Tibial nerve (tissue), 4 donors: ENCODE measurements at regions not wholly inside any gene's neighbourhood (a gene's known extent, or its start where the extent isn't known, plus 50 kb on each side); places are given as distances from the start of the nearest gene placed in this dataset.
"Not testable (repeated sequence)": the region's sequence is repeated elsewhere in the genome, so short reads cannot be mapped to it uniquely, and the experiment has no call there.

ENCODE experiments used
- DNase-seq, 2 donors: peaks; one replicate each; pipeline ENCODE4 v3.0.0-alpha.2; 2019; ENCODE audit warnings: low spot score in 2 of 2
- H3K27ac ChIP-seq, 4 donors: fragments of 200-600 bp; sonication (generic) in 3 of 4; one replicate each; pipeline ENCODE4 v1.5.1; 2017 to 2019; ENCODE audit warnings: mild to moderate bottlenecking in 1 of 4
- H3K27me3 ChIP-seq, 2 donors: fragments of 200-600 bp; sonication (generic) in 1 of 2; one replicate each; pipeline versions ENCODE4 v1.5.1 to v1.6.0; 2017 to 2019
- H3K36me3 ChIP-seq, 3 donors: fragments of 200-600 bp; sonication (generic); one replicate each; pipeline ENCODE4 v1.5.1; 2018 to 2019
- H3K4me1 ChIP-seq, 4 donors: fragments of 200-600 bp; sonication (generic) in 3 of 4; one replicate each; pipeline ENCODE4 v1.5.1; 2017 to 2019
- H3K4me3 ChIP-seq, 4 donors: fragments of 200-600 bp; sonication (generic) in 3 of 4; one replicate each; pipeline ENCODE4 v1.5.1; 2017 to 2019; ENCODE audit warnings: mild to moderate bottlenecking in 1 of 4, moderate library complexity in 1 of 4
- H3K9me3 ChIP-seq, 4 donors: fragments of 200-600 bp; sonication (generic) in 3 of 4; one replicate each; pipeline ENCODE4 v1.5.1; 2017 to 2019
- CTCF ChIP-seq, 5 experiments: fragments of 200-600 bp in 3 of 5; fragments of 450-650 bp in 2 of 5; sonication (generic) in 3 of 5; IDR thresholded peaks; one replicate each; pipeline ENCODE4 v1.5.1; 2016 to 2019; ENCODE audit warnings: antibody characterized with exemption in 5 of 5, mild to moderate bottlenecking in 3 of 5, moderate library complexity in 2 of 5
- EP300 ChIP-seq, 2 donors: sonication (generic); formaldehyde crosslinking; IDR thresholded peaks; one replicate each; pipeline ENCODE4 v1.6.1; 2017; ENCODE audit warnings: antibody characterized with exemption in 2 of 2, mild to moderate bottlenecking in 1 of 2
- POLR2A ChIP-seq, 2 donors: fragments of 450-650 bp; IDR thresholded peaks; one replicate each; pipeline ENCODE4 v1.6.1; 2017; ENCODE audit warnings: antibody characterized with exemption in 2 of 2, mild to moderate bottlenecking in 2 of 2, moderate library complexity in 2 of 2
- WGBS, 2 donors: methylation state at CpG; one replicate each; pipeline ENCODE4 v1.1.5; 2018; 5-methylcytosine and 5-hydroxymethylcytosine counted together

GRCh38 chr12:131408484-131408883 lies 302.4 kb upstream of the SFSWAP start:
- no peaks in the 10 kb centered on the region for H3K9me3 ChIP-seq
- H3K4me1 ChIP-seq = no peaks in the 10 kb centered on the region
- H3K27ac ChIP-seq = no peak overlapping the region
- no peaks in the 10 kb centered on the region for H3K27me3 ChIP-seq
- TF ChIP-seq POLR2A (IDR thresholded peaks at IDR 0.05) = no peak
- no peak for TF ChIP-seq EP300 (IDR thresholded peaks at IDR 0.05)
- no peak for TF ChIP-seq CTCF (IDR thresholded peaks at IDR 0.05)
- H3K36me3 ChIP-seq = no peaks in the 10 kb centered on the region
- no peak overlapping the region for H3K4me3 ChIP-seq
- WGBS, 2 donors = 69 to 83% methylated on average over 4 to 5 of the region's 5 CpGs
- no peak for DNase-seq

- no peak overlapping the region for H3K4me3 ChIP-seq
- TF ChIP-seq CTCF (IDR thresholded peaks at IDR 0.05) = no peak
- TF ChIP-seq POLR2A (IDR thresholded peaks at IDR 0.05) = no peak
- TF ChIP-seq EP300 (IDR thresholded peaks at IDR 0.05) = no peak
- no peak overlapping the region for H3K27ac ChIP-seq
- no peaks in the 10 kb centered on the region for H3K27me3 ChIP-seq
- WGBS, 2 donors = 42 to 52% methylated on average over 1 of the region's 1 CpG
- no peaks in the 10 kb centered on the region for H3K36me3 ChIP-seq
- H3K4me1 ChIP-seq = no peaks in the 10 kb centered on the region
- no peaks in the 10 kb centered on the region for H3K9me3 ChIP-seq
- peak in 1 of 2 donors; percentile 7 for DNase-seq
Observed at GRCh38 chr12:131409211-131409610, 301.7 kb upstream of the SFSWAP start.

DNA sequence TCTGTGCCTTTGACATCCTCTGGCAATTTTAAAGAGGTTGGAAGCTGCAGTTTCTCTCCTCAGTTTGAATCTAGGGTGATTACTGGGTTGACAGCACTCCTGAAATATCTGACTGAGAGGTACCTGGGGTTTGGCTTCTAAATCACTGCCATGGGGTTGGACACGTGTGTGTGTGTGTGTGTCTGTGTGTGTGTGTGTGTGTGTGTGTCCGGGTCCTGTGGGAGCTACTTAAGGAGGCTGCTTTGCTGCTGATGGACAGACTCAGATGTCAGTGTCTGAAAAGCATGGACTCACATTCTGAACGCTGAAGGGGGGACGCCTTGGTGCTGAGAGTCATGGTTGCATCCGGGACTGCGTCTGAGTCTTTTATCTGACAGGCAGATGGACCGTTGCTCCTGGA lies 299.1 kb upstream of the SFSWAP start:
- DNase-seq, H3K27me3 ChIP-seq, H3K27ac ChIP-seq, H3K36me3 ChIP-seq, H3K9me3 ChIP-seq, H3K4me3 ChIP-seq, H3K4me1 ChIP-seq: not testable (repeated sequence)
- WGBS, 2 donors = 60 to 73% methylated on average over 6 to 7 of the region's 7 CpGs

GRCh38 chr12:131413006-131413405 lies 297.9 kb upstream of the SFSWAP start:
- TF ChIP-seq POLR2A (IDR thresholded peaks at IDR 0.05) (no peak), EP300 (IDR thresholded peaks at IDR 0.05) (no peak), CTCF (IDR thresholded peaks at IDR 0.05) (no peak)
- H3K4me3 ChIP-seq = no peak overlapping the region
- H3K9me3 ChIP-seq = no peaks in the 10 kb centered on the region
- H3K27me3 ChIP-seq = no peaks in the 10 kb centered on the region
- 77 to 83% methylated on average over 7 to 8 of the region's 8 CpGs for WGBS, 2 donors
- H3K36me3 ChIP-seq = no peaks in the 10 kb centered on the region
- no peak for DNase-seq
- H3K27ac ChIP-seq = no peak overlapping the region
- H3K4me1 ChIP-seq = no peaks in the 10 kb centered on the region

GRCh38 chr12:131413471-131413870 lies 297.4 kb upstream of the SFSWAP start:
- H3K4me1 ChIP-seq = no peaks in the 10 kb centered on the region
- WGBS, 2 donors = 83% methylated on average over 1 to 9 of the region's 12 CpGs
- no peak for TF ChIP-seq EP300 (IDR thresholded peaks at IDR 0.05)
- TF ChIP-seq CTCF (IDR thresholded peaks at IDR 0.05) = no peak
- no peak for TF ChIP-seq POLR2A (IDR thresholded peaks at IDR 0.05)

GRCh38 chr12:131414155-131414922 lies 296.6 kb upstream of the SFSWAP start:
- not testable (repeated sequence) for H3K27me3 ChIP-seq, H3K27ac ChIP-seq, H3K4me3 ChIP-seq, H3K36me3 ChIP-seq, H3K9me3 ChIP-seq, H3K4me1 ChIP-seq, DNase-seq
- 94% methylated on average over 4 of the region's 20 CpGs; no CpG with 5 or more reads in 1 of the 2 donors for WGBS, 2 donors

More at GRCh38 chr12:131413471-131413870, 297.4 kb upstream of the SFSWAP start:
- no peak overlapping the region for H3K27ac ChIP-seq
- no peaks in the 10 kb centered on the region for H3K36me3 ChIP-seq
- no peak for DNase-seq
- no peaks in the 10 kb centered on the region for H3K27me3 ChIP-seq
- no peaks in the 10 kb centered on the region for H3K9me3 ChIP-seq
- no peak overlapping the region for H3K4me3 ChIP-seq
